ENCODE measurements at regions not wholly inside any gene's neighbourhood (a gene's known extent, or its start where the extent isn't known, plus 50 kb on each side); places are given as distances from the start of the nearest gene placed in this dataset.

- H3K4me1 ChIP-seq (ENCODE audit: control insufficient read depth, insufficient read depth, low read length), result no peaks in the 10 kb centered on the region
- ChIA-PET CTCF (no interaction called here), POLR2A (interaction anchor here (0.5 kb wide), 1 partner anchor 1577 kb away, joined by 6 read pairs; no protein-coding TSS in a partner anchor)
These were observed 513.2 kb upstream of the PTBP2 start for GRCh38 chr1:96208428-96208827.

GRCh38 chr1:96210054-96210453 is 511.5 kb upstream of the PTBP2 start:
- no peaks in the 10 kb centered on the region for H3K9me3 ChIP-seq (ENCODE audit: control insufficient read depth, insufficient read depth, low read depth, low read length)

More at GRCh38 chr1:96208428-96208827, 513.2 kb upstream of the PTBP2 start:
- H3K4me3 ChIP-seq (ENCODE audit: low read depth, low read length), result no peak overlapping the region
- TF ChIP-seq ZNF26 (tag by site-specific recombination; IDR thresholded peaks at IDR 0.05) (no peak), ZNF768 (tag by site-specific recombination; IDR thresholded peaks at IDR 0.05) (no peak), ZNF202 (tag by site-specific recombination; IDR thresholded peaks at IDR 0.05; ENCODE audit: borderline replicate concordance) (no peak), ZNF132 (tag by site-specific recombination; IDR thresholded peaks at IDR 0.05; ENCODE audit: borderline replicate concordance) (no peak), ZBTB48 (tag by site-specific recombination; IDR thresholded peaks at IDR 0.05) (no peak), ZBTB7A (tag by site-specific recombination; IDR thresholded peaks at IDR 0.05; ENCODE audit: low read depth) (no peak), ZBTB26 (tag by site-specific recombination; optimal IDR thresholded peaks at IDR 0.05) (no peak), MEIS1 (CRISPR knock-in tag; IDR thresholded peaks at IDR 0.05; ENCODE audit: borderline replicate concordance) (no peak), ZFP37 (tag by site-specific recombination; IDR thresholded peaks at IDR 0.05) (no peak), ZNF416 (tag by site-specific recombination; IDR thresholded peaks at IDR 0.05) (no peak), BCL11A (tag by site-specific recombination; IDR thresholded peaks at IDR 0.05; ENCODE audit: low read depth) (no peak), ZNF398 (tag by site-specific recombination; IDR thresholded peaks at IDR 0.05) (no peak), PBX3 (CRISPR knock-in tag; IDR thresholded peaks at IDR 0.05) (no peak), ZNF513 (tag by site-specific recombination; IDR thresholded peaks at IDR 0.05) (no peak)
- no peak overlapping the region for H3K27ac ChIP-seq (ENCODE audit: extremely low read depth, low read depth, low read length)
- no peaks in the 10 kb centered on the region for H3K9me3 ChIP-seq (ENCODE audit: control insufficient read depth, insufficient read depth, low read depth, low read length)
- H3K36me3 ChIP-seq (ENCODE audit: control insufficient read depth in 2 of 2, insufficient read depth in 1 of 2, low read length in 2 of 2), result no peaks in the 10 kb centered on the region

More at GRCh38 chr1:96210054-96210453, 511.5 kb upstream of the PTBP2 start:
- CTCF ChIA-PET, result no interaction called here
- Histone ChIP-seq H3K27ac (ENCODE audit: extremely low read depth, low read depth, low read length) (no peak overlapping the region), H3K36me3 (ENCODE audit: control insufficient read depth in 2 of 2, insufficient read depth in 1 of 2, low read length in 2 of 2) (no peaks in the 10 kb centered on the region), H3K4me3 (ENCODE audit: low read depth, low read length) (no peak overlapping the region), H3K4me1 (ENCODE audit: control insufficient read depth, insufficient read depth, low read length) (no peaks in the 10 kb centered on the region)
- POLR2A ChIA-PET, result no interaction called here
- no peak for TF ChIP-seq MYNN (tag by site-specific recombination; IDR thresholded peaks at IDR 0.05; ENCODE audit: borderline replicate concordance)
- no peak for TF ChIP-seq ZNF394 (tag by site-specific recombination; IDR thresholded peaks at IDR 0.05; ENCODE audit: borderline replicate concordance)

All from HEK293 (cell line).